SK-N-SH (cell line): ENCODE measurements at regions not wholly inside any gene's neighbourhood (a gene's known extent, or its start where the extent isn't known, plus 50 kb on each side); places are given as distances from the start of the nearest gene placed in this dataset.

Experiments
- CTCF ChIA-PET: fragments of 300-600, 350-600 bp; formaldehyde crosslinking; extraction: SDS; loops from one replicate; lab custom pipeline; 2021; lab: Yijun Ruan, JAX
- POLR2A ChIA-PET: fragments of 350-600 bp; sonication (Branson Sonifier 250); formaldehyde crosslinking; extraction: SDS; loops from one replicate; lab custom pipeline; 2020; ENCODE audit warnings: antibody characterized with exemption, inconsistent platforms; lab: Yijun Ruan, JAX
- DNase-seq: peaks from one replicate; pipeline ENCODE4 v3.0.0; 2012
- H2AFZ ChIP-seq: fragments of 200-600 bp; sonication (generic); 2 replicates; pipeline ENCODE4 v1.8.1; 2016; ENCODE audit warnings: antibody characterized with exemption, mild to moderate bottlenecking, low read depth
- H3F3A ChIP-seq: fragments of 200-600 bp; sonication (generic); replicated peaks from 2 replicates; pipeline ENCODE3; 2016; ENCODE audit warnings: antibody characterized with exemption, mild to moderate bottlenecking; ENCODE audit not compliant: insufficient read depth
- H3K27ac ChIP-seq, 2 experiments: fragments of 200-500 bp in 1 of 2; fragments of 200-600 bp in 1 of 2; sonication (Bioruptor generic) in 1 of 2; sonication (generic), shearing (Covaris generic) in 1 of 2; 2 replicates each; pipeline versions ENCODE4 v1.5.1 to v1.6.1; 2014 to 2016; ENCODE audit warnings: low read depth in 2 of 2, inconsistent platforms in 1 of 2, low read length in 1 of 2, mild to moderate bottlenecking in 1 of 2, mixed read lengths in 1 of 2
- H3K27me3 ChIP-seq: fragments of 200-600 bp; sonication (generic), shearing (Covaris generic); 2 replicates; pipeline ENCODE4 v1.6.1; 2016; ENCODE audit warnings: mixed run types; ENCODE audit not compliant: insufficient read depth
- H3K36me3 ChIP-seq, 2 experiments: fragments of 200-500 bp in 1 of 2; fragments of 200-600 bp in 1 of 2; sonication (Bioruptor generic) in 1 of 2; sonication (generic) in 1 of 2; replicated peaks in 1 of 2; 2 replicates each; pipeline versions ENCODE3 to v1.5.1; 2014 to 2016; ENCODE audit warnings: low read length in 1 of 2, mild to moderate bottlenecking in 1 of 2; ENCODE audit not compliant: insufficient read depth in 2 of 2, control insufficient read depth in 1 of 2
- H3K4me1 ChIP-seq, 2 experiments: fragments of 200-500 bp in 1 of 2; fragments of 200-600 bp in 1 of 2; sonication (Bioruptor generic) in 1 of 2; sonication (generic), shearing (Covaris generic) in 1 of 2; 2 replicates each; pipeline versions ENCODE4 v1.5.1 to v1.6.1; 2014 to 2016; ENCODE audit warnings: low read depth in 1 of 2, low read length in 1 of 2, mixed run types in 1 of 2; ENCODE audit not compliant: insufficient read depth in 2 of 2, control insufficient read depth in 1 of 2
- H3K4me2 ChIP-seq: fragments of 200-600 bp; sonication (generic), shearing (Covaris generic); 2 replicates; pipeline ENCODE4 v1.6.1; 2017; ENCODE audit warnings: mixed run types
- H3K4me3 ChIP-seq, 2 experiments: fragments of 200-500 bp in 1 of 2; fragments of 200-600 bp in 1 of 2; sonication (Bioruptor generic) in 1 of 2; sonication (generic), shearing (Covaris generic) in 1 of 2; 2 replicates each; pipeline versions ENCODE4 v1.5.1 to v1.8.1; 2014 to 2016; ENCODE audit warnings: low read depth in 2 of 2, inconsistent platforms in 1 of 2, low read length in 1 of 2, mild to moderate bottlenecking in 1 of 2, mixed read lengths in 1 of 2, moderate library complexity in 1 of 2
- H3K79me2 ChIP-seq: fragments of 200-600 bp; sonication (generic); 2 replicates; pipeline ENCODE4 v1.8.1; 2017; ENCODE audit warnings: mild to moderate bottlenecking; ENCODE audit not compliant: insufficient read depth
- H3K9ac ChIP-seq: fragments of 200-600 bp; sonication (generic); 2 replicates; pipeline ENCODE4 v1.6.1; 2017; ENCODE audit warnings: mixed run types
- H3K9me2 ChIP-seq: fragments of 200-600 bp; sonication (generic); 2 replicates; pipeline ENCODE4 v1.6.1; 2017; ENCODE audit warnings: mixed run types
- H3K9me3 ChIP-seq: fragments of 200-600 bp; sonication (generic); 2 replicates; pipeline ENCODE4 v1.6.1; 2017; ENCODE audit warnings: mixed run types, mild to moderate bottlenecking, moderate library complexity
- H4K20me1 ChIP-seq: fragments of 200-600 bp; sonication (generic); 2 replicates; pipeline ENCODE4 v1.6.1; 2017; ENCODE audit warnings: mild to moderate bottlenecking, mixed run types; ENCODE audit not compliant: insufficient read depth
- CHD2 ChIP-seq: fragments of 150-350 bp; IDR thresholded peaks from 2 replicates; pipeline ENCODE4 v1.6.1; 2018; ENCODE audit warnings: low read length; ENCODE audit not compliant: partially characterized antibody
- FOXM1 ChIP-seq: IDR thresholded peaks from 2 replicates; pipeline ENCODE4 v1.4.0; 2012; ENCODE audit warnings: low read depth, mild to moderate bottlenecking
- GABPA ChIP-seq: IDR thresholded peaks from 2 replicates; pipeline ENCODE4 v1.4.0; 2012; ENCODE audit warnings: low read depth, mild to moderate bottlenecking
- GATA2 ChIP-seq: sonication (generic); formaldehyde crosslinking; IDR thresholded peaks from 2 replicates; pipeline ENCODE4 v1.5.0; 2020; ENCODE audit warnings: mild to moderate bottlenecking, missing genetic modification reagents
- MAX ChIP-seq: IDR thresholded peaks from 2 replicates; pipeline ENCODE4 v1.4.0; 2012; ENCODE audit warnings: low read depth
- NFIC ChIP-seq: IDR thresholded peaks from 2 replicates; pipeline ENCODE4 v1.4.0; 2012; ENCODE audit warnings: borderline replicate concordance
- PBX3 ChIP-seq: IDR thresholded peaks from 2 replicates; pipeline ENCODE4; 2012
- SIN3A ChIP-seq: IDR thresholded peaks from 2 replicates; pipeline ENCODE4 v1.6.1; 2012; ENCODE audit warnings: low read depth, mild to moderate bottlenecking, low read length, moderate library complexity, borderline replicate concordance
- SMC3 ChIP-seq: IDR thresholded peaks from 2 replicates; pipeline ENCODE4 v1.6.1; 2012; ENCODE audit warnings: low read depth, low read length, improper control_type of control experiment
- USF1 ChIP-seq: IDR thresholded peaks from 2 replicates; pipeline ENCODE4 v1.4.0; 2012; ENCODE audit warnings: low read depth, borderline replicate concordance
- USF2 ChIP-seq: fragments of 150-350 bp; IDR thresholded peaks from 2 replicates; pipeline ENCODE4 v1.6.1; 2017; ENCODE audit warnings: antibody characterized with exemption, low read length, low read depth, borderline replicate concordance
- WGBS: methylation state at CpG from one replicate; pipeline ENCODE4 v1.1.6; 2017; ENCODE audit warnings: low lambda C conversion rate; 5-methylcytosine and 5-hydroxymethylcytosine counted together

GRCh38 chr4:79235095-79235494 lies 90.8 kb downstream of the NAA11 start (continued):
- TF ChIP-seq NFIC (no peak), USF1 (no peak), USF2 (no peak), SIN3A (no peak), SMC3 (no peak)

- H2AFZ ChIP-seq = no peak overlapping the region
- no peak for DNase-seq
- H3K9me2 ChIP-seq = no peaks in the 10 kb centered on the region
- CTCF ChIA-PET = no interaction called here
- no peak for TF ChIP-seq SIN3A
- TF ChIP-seq CHD2 = no peak
- no peak for TF ChIP-seq USF2
- TF ChIP-seq, all 33 proteins: peak for 0
- Histone ChIP-seq H3F3A (no peaks in the 10 kb centered on the region), H3K4me3 (no peak overlapping the region), H3K4me1 (no peaks in the 10 kb centered on the region), H3K9me3 (no peaks in the 10 kb centered on the region), H3K4me2 (no peak overlapping the region), H4K20me1 (no peaks in the 10 kb centered on the region), H3K27ac (no peak overlapping the region), H3K27me3 (no peaks in the 10 kb centered on the region), H3K9ac (no peak overlapping the region), H3K79me2 (no peaks in the 10 kb centered on the region), H3K36me3 (no peaks in the 10 kb centered on the region)
- 49% methylated on average over 2 of the region's 2 CpGs for WGBS
- POLR2A ChIA-PET = no interaction called here
Observed at GRCh38 chr4:79233820-79234219, 92.0 kb downstream of the NAA11 start.

- ChIA-PET CTCF (no interaction called here), POLR2A (no interaction called here)
- no peak overlapping the region for H3K9ac ChIP-seq
- no peaks in the 10 kb centered on the region for H4K20me1 ChIP-seq
- DNase-seq = no peak
- H3K27me3 ChIP-seq = no peaks in the 10 kb centered on the region
- no peak overlapping the region for H3K4me3 ChIP-seq
- H3K4me1 ChIP-seq = peaks cover 0 to 2% of the 10 kb centered on the region in 2 experiments; a peak in 1 of 4 replicates
- no peak overlapping the region for H3K4me2 ChIP-seq
- no peak overlapping the region for H2AFZ ChIP-seq
- no peaks in the 10 kb centered on the region for H3F3A ChIP-seq
- no peak for TF ChIP-seq GATA2
- no peak for TF ChIP-seq GABPA
- no peak for TF ChIP-seq FOXM1
- no peak for TF ChIP-seq MAX
- TF ChIP-seq PBX3 = no peak
- TF ChIP-seq USF1 = no peak
- H3K9me3 ChIP-seq = no peaks in the 10 kb centered on the region
- H3K27ac ChIP-seq = no peak overlapping the region
- no peaks in the 10 kb centered on the region for H3K9me2 ChIP-seq
- no peaks in the 10 kb centered on the region for H3K36me3 ChIP-seq
- H3K79me2 ChIP-seq = no peaks in the 10 kb centered on the region
Observed at GRCh38 chr4:79232540-79232939, 93.3 kb downstream of the NAA11 start.
